K562 (cell line): ENCODE measurements at regions not wholly inside any gene's neighbourhood (a gene's known extent, or its start where the extent isn't known, plus 50 kb on each side); places are given as distances from the start of the nearest gene placed in this dataset.

ENCODE experiments used
- ATF3 ChIP-seq, 2 experiments: fragments of 450-650 bp in 1 of 2; sonication (generic) in 1 of 2; formaldehyde crosslinking in 1 of 2; IDR thresholded peaks in 1 of 2; conservative IDR thresholded peaks in 1 of 2; 2 replicates each; pipeline versions ENCODE4 v1.6.1 to v1.8.1; 2016 to 2023; ENCODE audit warnings: mild to moderate bottlenecking in 2 of 2, moderate library complexity in 2 of 2, inconsistent platforms in 1 of 2, missing genetic modification reagents in 1 of 2
- BDP1 ChIP-seq: IDR thresholded peaks from 3 replicates; pipeline ENCODE4 v1.6.1; 2011; ENCODE audit not compliant: insufficient read length, insufficient read depth
- CREB1 ChIP-seq, 2 experiments: sonication (generic) in 1 of 2; formaldehyde crosslinking in 1 of 2; IDR thresholded peaks; 2 replicates each; pipeline versions ENCODE4 v1.6.1 to v1.8.0; 2012 to 2022; ENCODE audit warnings: inconsistent platforms in 1 of 2, mild to moderate bottlenecking in 1 of 2, missing genetic modification reagents in 1 of 2, moderate library complexity in 1 of 2
- CTCF ChIP-seq, 3 experiments: IDR thresholded peaks in 2 of 3; conservative IDR thresholded peaks in 1 of 3; 2 replicates each; pipeline ENCODE4 v1.5.1; 2011 to 2012; ENCODE audit warnings: low read length in 3 of 3, mild to moderate bottlenecking in 3 of 3, control low read depth in 2 of 3, improper control_type of control experiment in 1 of 3, inconsistent platforms in 1 of 3, low read depth in 1 of 3, mixed read lengths in 1 of 3, moderate library complexity in 1 of 3; ENCODE audit not compliant: insufficient read depth in 2 of 3
- DMBX1 ChIP-seq: fragments of 250-450 bp; sonication (Bioruptor Pico); IDR thresholded peaks from 2 replicates; pipeline ENCODE4 v1.8.0; 2022; ENCODE audit warnings: inconsistent platforms, mild to moderate bottlenecking, moderate library complexity, borderline replicate concordance
- HDAC1 ChIP-seq, 2 experiments: fragments of 450-650 bp; IDR thresholded peaks; 2 replicates each; pipeline ENCODE4 v1.6.1; 2016 to 2017; ENCODE audit warnings: inconsistent platforms in 1 of 2, mild to moderate bottlenecking in 1 of 2, moderate library complexity in 1 of 2
- HNRNPH1 ChIP-seq: fragments of 200-400 bp; formaldehyde crosslinking; optimal IDR thresholded peaks from 2 replicates; pipeline ENCODE3; 2017; ENCODE audit warnings: low read depth, mild to moderate bottlenecking, low read length, moderate library complexity
- HOXB6 ChIP-seq: fragments of 250-450 bp; sonication (Bioruptor Pico); IDR thresholded peaks from 2 replicates; pipeline ENCODE4 v1.5.1; 2022; ENCODE audit warnings: mild to moderate bottlenecking, borderline replicate concordance
- NFXL1 ChIP-seq: fragments of 450-650 bp; formaldehyde crosslinking; IDR thresholded peaks from 2 replicates; pipeline ENCODE4 v1.4.0; 2021; ENCODE audit warnings: mild to moderate bottlenecking
- U2AF1 ChIP-seq: fragments of 200-400 bp; formaldehyde crosslinking; optimal IDR thresholded peaks from 2 replicates; pipeline ENCODE3; 2017; ENCODE audit warnings: mild to moderate bottlenecking, low read depth, low read length, moderate library complexity

DNA sequence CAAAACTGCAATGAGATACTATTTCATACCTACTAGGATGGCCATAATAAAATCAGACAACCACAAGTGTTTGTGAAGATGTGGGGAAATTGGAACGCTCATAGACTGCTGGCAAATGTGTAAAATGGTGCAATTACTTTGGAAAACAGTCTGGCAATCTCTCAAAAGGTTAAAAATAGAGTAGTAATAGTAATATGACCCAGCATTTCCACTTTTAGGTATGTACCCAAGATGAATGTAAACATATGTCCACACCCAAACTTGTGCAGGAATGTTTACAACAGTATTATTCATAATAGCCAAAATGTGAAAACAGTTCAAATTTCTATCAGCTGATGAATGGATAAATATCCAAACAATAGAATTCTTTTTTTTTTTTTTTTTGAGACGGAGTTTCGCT, 731.6 kb upstream of the ANKRD30A start:
- TF ChIP-seq HOXB6 (CRISPR knock-in tag) = no peak
- no peak for TF ChIP-seq BDP1
- no peak for TF ChIP-seq HNRNPH1
- TF ChIP-seq HDAC1 (IDR thresholded peaks at IDR 0.05) = no peak
- TF ChIP-seq DMBX1 = no peak
- no peak for TF ChIP-seq CTCF (IDR thresholded peaks at IDR 0.05 in 2 of 3, conservative IDR thresholded peaks at IDR 0.05 in 1 of 3; ENCODE audit: insufficient read depth in 2 of 3, low read depth in 1 of 3, low read length in 3 of 3)
- TF ChIP-seq NFXL1 = no peak
- TF ChIP-seq ATF3 (IDR thresholded peaks at IDR 0.05) = no peak
- TF ChIP-seq ATF3 (CRISPR knock-in tag; conservative IDR thresholded peaks at IDR 0.05) = no peak
- TF ChIP-seq U2AF1 = no peak
- no peak for TF ChIP-seq CREB1 (IDR thresholded peaks at IDR 0.05)
- TF ChIP-seq CREB1 (CRISPR knock-in tag; IDR thresholded peaks at IDR 0.05) = no peak
